Uterus (tissue), 3 donors: ENCODE measurements at regions not wholly inside any gene's neighbourhood (a gene's known extent, or its start where the extent isn't known, plus 50 kb on each side); places are given as distances from the start of the nearest gene placed in this dataset.

Experiments used
- DNase-seq, 2 donors: peaks; one replicate each; pipeline ENCODE4 v3.0.0-alpha.2; 2019 to 2020
- H3K27ac ChIP-seq, 2 donors: fragments of 200-600 bp; sonication (generic); 1 replicate in 1 of 2; 2 replicates in 1 of 2; pipeline ENCODE4 v1.5.1; 2016 to 2018
- H3K27me3 ChIP-seq, 2 donors: fragments of 200-600 bp; sonication (generic); one replicate each; pipeline ENCODE4 v1.5.1; 2018 to 2019; ENCODE audit warnings: control low read depth in 1 of 2
- H3K36me3 ChIP-seq, 2 donors: fragments of 200-600 bp; sonication (generic); one replicate each; pipeline ENCODE4 v1.5.1; 2019; ENCODE audit warnings: control low read depth in 1 of 2
- H3K4me1 ChIP-seq, 2 donors: fragments of 200-600 bp; sonication (generic); one replicate each; pipeline ENCODE4 v1.5.1; 2018 to 2019; ENCODE audit warnings: control low read depth in 1 of 2
- H3K4me3 ChIP-seq, 2 donors: fragments of 200-600 bp; sonication (generic); 1 replicate in 1 of 2; 2 replicates in 1 of 2; pipeline ENCODE4 v1.5.1; 2018 to 2019; ENCODE audit warnings: mild to moderate bottlenecking in 1 of 2
- H3K9me3 ChIP-seq, 2 donors: fragments of 200-600 bp; sonication (generic); one replicate each; pipeline ENCODE4 v1.5.1; 2019; ENCODE audit warnings: control low read depth in 1 of 2
- CTCF ChIP-seq, 4 experiments: fragments of 200-600 bp in 2 of 4; fragments of 450-650 bp in 2 of 4; sonication (generic) in 2 of 4; IDR thresholded peaks; one replicate each; pipeline ENCODE4 v1.5.1; 2016 to 2019; ENCODE audit warnings: antibody characterized with exemption in 4 of 4, mild to moderate bottlenecking in 2 of 4, moderate library complexity in 1 of 4
- POLR2A ChIP-seq, 2 donors: fragments of 450-650 bp; IDR thresholded peaks; one replicate each; pipeline ENCODE4 v1.6.1; 2016; ENCODE audit warnings: antibody characterized with exemption in 2 of 2, mild to moderate bottlenecking in 1 of 2, moderate library complexity in 1 of 2
- intact Hi-C: fragments of 100-400 bp; cut with DNase I; formaldehyde crosslinking; loops from one replicate; pipeline ENCODE4 v1.15.1; 2023; ENCODE audit warnings: low total_unique reads
- donor health status: DM: yes; HTN: yes; CAD: no.

GRCh38 chr7:11297126-11297625, 323.5 kb downstream of the PHF14 start:
- no peak overlapping the region for H3K4me3 ChIP-seq
- no peaks in the 10 kb centered on the region for H3K27me3 ChIP-seq
- no peaks in the 10 kb centered on the region for H3K9me3 ChIP-seq
- no peak for TF ChIP-seq CTCF (IDR thresholded peaks at IDR 0.05)
- TF ChIP-seq POLR2A (IDR thresholded peaks at IDR 0.05) = no peak
- H3K4me1 ChIP-seq = no peaks in the 10 kb centered on the region
- intact Hi-C loops = no loop called here
- H3K36me3 ChIP-seq = no peaks in the 10 kb centered on the region
- H3K27ac ChIP-seq = no peak overlapping the region
- DNase-seq = no peak

GRCh38 chr7:11297764-11298163, 324.1 kb downstream of the PHF14 start:
- no peak for TF ChIP-seq CTCF (IDR thresholded peaks at IDR 0.05)
- no peak for TF ChIP-seq POLR2A (IDR thresholded peaks at IDR 0.05)
- no peaks in the 10 kb centered on the region for H3K36me3 ChIP-seq
- no peaks in the 10 kb centered on the region for H3K27me3 ChIP-seq
- no peaks in the 10 kb centered on the region for H3K4me1 ChIP-seq
- no peak overlapping the region for H3K4me3 ChIP-seq
- H3K27ac ChIP-seq = no peak overlapping the region
- no peak for DNase-seq
- no peaks in the 10 kb centered on the region for H3K9me3 ChIP-seq
- intact Hi-C loops = no loop called here

- TF ChIP-seq CTCF (IDR thresholded peaks at IDR 0.05) (no peak), POLR2A (IDR thresholded peaks at IDR 0.05) (no peak)
- Histone ChIP-seq H3K4me1 (no peaks in the 10 kb centered on the region), H3K9me3 (no peaks in the 10 kb centered on the region), H3K36me3 (no peaks in the 10 kb centered on the region), H3K4me3 (no peak overlapping the region), H3K27ac (no peak overlapping the region), H3K27me3 (no peaks in the 10 kb centered on the region)
- DNase-seq = no peak
- intact Hi-C loops = no loop called here
Measured at GRCh38 chr7:11298220-11298619, 324.5 kb downstream of the PHF14 start.

GRCh38 chr7:11300241-11300640, 326.6 kb downstream of the PHF14 start:
- no peak for DNase-seq
- H3K4me1 ChIP-seq = no peaks in the 10 kb centered on the region
- intact Hi-C loops = no loop called here
- H3K36me3 ChIP-seq = no peaks in the 10 kb centered on the region
- no peak overlapping the region for H3K4me3 ChIP-seq
- TF ChIP-seq CTCF (IDR thresholded peaks at IDR 0.05) = no peak
- no peak overlapping the region for H3K27ac ChIP-seq
- no peaks in the 10 kb centered on the region for H3K27me3 ChIP-seq
- no peaks in the 10 kb centered on the region for H3K9me3 ChIP-seq

GRCh38 chr7:11302121-11302520, 328.4 kb downstream of the PHF14 start:
- no peaks in the 10 kb centered on the region for H3K27me3 ChIP-seq
- H3K36me3 ChIP-seq = no peaks in the 10 kb centered on the region
- H3K9me3 ChIP-seq = no peaks in the 10 kb centered on the region
- H3K4me3 ChIP-seq = no peak overlapping the region
- DNase-seq = no peak
- no peak overlapping the region for H3K27ac ChIP-seq
- TF ChIP-seq CTCF (IDR thresholded peaks at IDR 0.05) = no peak
- no peak for TF ChIP-seq POLR2A (IDR thresholded peaks at IDR 0.05)
- intact Hi-C loops = no loop called here
- H3K4me1 ChIP-seq = no peaks in the 10 kb centered on the region
